CD14-positive monocyte (primary cell): ENCODE measurements at regions not wholly inside any gene's neighbourhood (a gene's known extent, or its start where the extent isn't known, plus 50 kb on each side); places are given as distances from the start of the nearest gene placed in this dataset.

ENCODE experiments used
- DNase-seq, 3 donors: peaks; one replicate each; pipeline ENCODE4 v3.0.0-alpha.2; 2011 to 2022
- H2AFZ ChIP-seq: 2 replicates; pipeline ENCODE4 v1.6.0; 2012; ENCODE audit warnings: mild to moderate bottlenecking, low read depth, low read length, inconsistent platforms; ENCODE audit not compliant: insufficient read depth, poor library complexity, severe bottlenecking
- H3K27ac ChIP-seq, 2 donors: 1 replicate in 1 of 2; 2 replicates in 1 of 2; pipeline ENCODE4 v1.5.1; 2012 to 2013; ENCODE audit warnings: low read length in 2 of 2, control low read depth in 1 of 2, inconsistent platforms in 1 of 2, low read depth in 1 of 2, mild to moderate bottlenecking in 1 of 2
- H3K27me3 ChIP-seq, 2 donors: one replicate each; pipeline versions ENCODE4 v1.6.0 to v1.6.1; 2011 to 2013; ENCODE audit warnings: low read length in 2 of 2; ENCODE audit not compliant: control insufficient read depth in 2 of 2, insufficient read depth in 2 of 2
- H3K36me3 ChIP-seq, 2 donors: replicated peaks in 1 of 2; 1 replicate in 1 of 2; 2 replicates in 1 of 2; pipeline versions ENCODE4 v1.5.1 to v1.6.1; 2012 to 2013; ENCODE audit warnings: low read length in 2 of 2, control low read depth in 1 of 2, inconsistent platforms in 1 of 2, mild to moderate bottlenecking in 1 of 2; ENCODE audit not compliant: insufficient read depth in 2 of 2, control insufficient read depth in 1 of 2
- H3K4me1 ChIP-seq, 2 donors: 1 replicate in 1 of 2; 2 replicates in 1 of 2; pipeline versions ENCODE4 v1.5.1 to v1.6.1; 2012 to 2013; ENCODE audit warnings: low read length in 2 of 2, control low read depth in 1 of 2, inconsistent platforms in 1 of 2, mild to moderate bottlenecking in 1 of 2, moderate library complexity in 1 of 2; ENCODE audit not compliant: insufficient read depth in 2 of 2, control insufficient read depth in 1 of 2
- H3K4me2 ChIP-seq: replicated peaks from 2 replicates; pipeline ENCODE3; 2012; ENCODE audit warnings: low read length, moderate library complexity, mild to moderate bottlenecking; ENCODE audit not compliant: poor library complexity, severe bottlenecking; ENCODE audit errors: extremely low read depth
- H3K4me3 ChIP-seq, 3 experiments: fragments of 200-600 bp in 1 of 3; sonication (generic) in 1 of 3; replicated peaks in 1 of 3; 1 replicate in 2 of 3; 2 replicates in 1 of 3; pipeline ENCODE4 v1.5.1; 2011 to 2013; ENCODE audit warnings: low read length in 3 of 3, mild to moderate bottlenecking in 3 of 3, control low read depth in 2 of 3, low read depth in 2 of 3, inconsistent platforms in 1 of 3, moderate library complexity in 1 of 3
- H3K79me2 ChIP-seq: 2 replicates; pipeline ENCODE4 v1.6.0; 2012; ENCODE audit warnings: mild to moderate bottlenecking, control low read depth, inconsistent platforms, low read length, moderate library complexity; ENCODE audit not compliant: insufficient read depth
- H3K9ac ChIP-seq: 2 replicates; pipeline ENCODE4 v1.6.0; 2017; ENCODE audit warnings: low read length, mild to moderate bottlenecking; ENCODE audit not compliant: insufficient read depth, poor library complexity, severe bottlenecking
- H3K9me3 ChIP-seq, 2 donors: replicated peaks in 1 of 2; 1 replicate in 1 of 2; 2 replicates in 1 of 2; pipeline versions ENCODE4 v1.5.1 to v1.6.1; 2012 to 2013; ENCODE audit warnings: low read length in 2 of 2, control low read depth in 1 of 2; ENCODE audit not compliant: control insufficient read depth in 1 of 2, insufficient read depth in 1 of 2
- H4K20me1 ChIP-seq: 2 replicates; pipeline ENCODE4 v1.6.0; 2012; ENCODE audit warnings: mild to moderate bottlenecking, low read length, control low read depth, moderate library complexity; ENCODE audit not compliant: insufficient read depth
- H3K27ac Mint-ChIP-seq, 7 donors: one replicate each; pipeline ENCODE4 v1.8.0; 2020; ENCODE audit warnings: mild to moderate bottlenecking in 7 of 7, mixed read lengths in 7 of 7, moderate library complexity in 6 of 7, inconsistent platforms in 2 of 7
- H3K27me3 Mint-ChIP-seq, 3 donors: one replicate each; pipeline ENCODE4 v1.8.0; 2021 to 2022; ENCODE audit warnings: low read depth in 3 of 3, mild to moderate bottlenecking in 3 of 3, mixed read lengths in 3 of 3, moderate library complexity in 3 of 3, inconsistent platforms in 1 of 3
- H3K36me3 Mint-ChIP-seq, 2 donors: one replicate each; pipeline ENCODE4 v1.8.0; 2020; ENCODE audit warnings: mixed read lengths in 2 of 2, inconsistent platforms in 1 of 2, mild to moderate bottlenecking in 1 of 2
- H3K4me1 Mint-ChIP-seq: one replicate; pipeline ENCODE4 v1.8.0; 2020; ENCODE audit warnings: mild to moderate bottlenecking, mixed read lengths
- H3K4me3 Mint-ChIP-seq, 2 donors: one replicate each; pipeline ENCODE4 v1.8.0; 2020; ENCODE audit warnings: mild to moderate bottlenecking in 2 of 2, mixed read lengths in 2 of 2, moderate library complexity in 1 of 2
- H3K9me3 Mint-ChIP-seq, 7 donors: one replicate each; pipeline ENCODE4 v1.8.0; 2020 to 2022; ENCODE audit warnings: mixed read lengths in 7 of 7, mild to moderate bottlenecking in 6 of 7, moderate library complexity in 6 of 7, inconsistent platforms in 2 of 7
- WGBS: methylation state at CpG from one replicate; pipeline ENCODE4 v1.1.5; 2013; ENCODE audit warnings: missing lambda C conversion rate; ENCODE audit not compliant: insufficient coverage; 5-methylcytosine and 5-hydroxymethylcytosine counted together
- intact Hi-C, 2 donors: fragments of 100-400 bp; cut with micrococcal nuclease; formaldehyde crosslinking; loops; one replicate each; pipeline versions ENCODE4 v1.15.0 to v1.15.1; 2023
- TF ChIP-seq, protein P1 (sequence below): fragments of 200-600 bp; IDR thresholded peaks from one replicate; pipeline ENCODE4 v1.8.0; 2022; ENCODE audit warnings: antibody characterized with exemption, mild to moderate bottlenecking

GRCh38 chr5:29016067-29016466 lies 1977.7 kb upstream of the CDH9 start:
- Histone ChIP-seq H2AFZ (no peak overlapping the region), H3K4me3 (no peak overlapping the region), H3K9me3 (no peaks in the 10 kb centered on the region), H3K27me3 (no peaks in the 10 kb centered on the region), H3K36me3 (no peaks in the 10 kb centered on the region), H3K9ac (no peak overlapping the region), H3K79me2 (no peaks in the 10 kb centered on the region), H4K20me1 (no peaks in the 10 kb centered on the region), H3K27ac (no peak overlapping the region), H3K4me2 (no peak overlapping the region), H3K4me1 (no peaks in the 10 kb centered on the region)
- intact Hi-C loops = no loop called here
- Mint-ChIP-seq H3K36me3 (no peaks in the 10 kb centered on the region), H3K4me1 (no peaks in the 10 kb centered on the region), H3K27me3 (no peaks in the 10 kb centered on the region), H3K4me3 (no peak overlapping the region), H3K9me3 (peaks cover 0 to 3% (median 0%) of the 10 kb centered on the region in 7 donors), H3K27ac (no peak overlapping the region)
- 89% methylated on average over 1 of the region's 4 CpGs for WGBS
- TF ChIP-seq, protein P1, sequence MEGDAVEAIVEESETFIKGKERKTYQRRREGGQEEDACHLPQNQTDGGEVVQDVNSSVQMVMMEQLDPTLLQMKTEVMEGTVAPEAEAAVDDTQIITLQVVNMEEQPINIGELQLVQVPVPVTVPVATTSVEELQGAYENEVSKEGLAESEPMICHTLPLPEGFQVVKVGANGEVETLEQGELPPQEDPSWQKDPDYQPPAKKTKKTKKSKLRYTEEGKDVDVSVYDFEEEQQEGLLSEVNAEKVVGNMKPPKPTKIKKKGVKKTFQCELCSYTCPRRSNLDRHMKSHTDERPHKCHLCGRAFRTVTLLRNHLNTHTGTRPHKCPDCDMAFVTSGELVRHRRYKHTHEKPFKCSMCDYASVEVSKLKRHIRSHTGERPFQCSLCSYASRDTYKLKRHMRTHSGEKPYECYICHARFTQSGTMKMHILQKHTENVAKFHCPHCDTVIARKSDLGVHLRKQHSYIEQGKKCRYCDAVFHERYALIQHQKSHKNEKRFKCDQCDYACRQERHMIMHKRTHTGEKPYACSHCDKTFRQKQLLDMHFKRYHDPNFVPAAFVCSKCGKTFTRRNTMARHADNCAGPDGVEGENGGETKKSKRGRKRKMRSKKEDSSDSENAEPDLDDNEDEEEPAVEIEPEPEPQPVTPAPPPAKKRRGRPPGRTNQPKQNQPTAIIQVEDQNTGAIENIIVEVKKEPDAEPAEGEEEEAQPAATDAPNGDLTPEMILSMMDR = no peak
- DNase-seq = no peak

DNA sequence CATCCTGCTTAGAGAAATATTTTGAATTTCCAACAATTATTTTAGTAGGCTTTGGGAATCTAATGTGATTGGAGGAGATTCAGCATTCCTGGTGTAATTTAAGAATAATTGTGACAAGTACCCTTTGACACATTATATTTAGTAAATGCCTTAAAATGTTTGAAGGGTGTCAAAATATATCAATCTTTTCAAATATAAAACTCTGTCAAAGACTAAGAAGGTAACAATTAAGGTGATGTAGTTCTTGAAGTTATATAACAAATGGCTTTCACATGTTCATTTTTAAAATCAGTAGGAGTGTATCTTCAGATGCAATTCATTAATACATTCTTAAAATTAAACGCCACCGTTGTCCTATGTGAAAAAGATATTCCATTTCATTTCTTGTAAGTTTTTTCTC lies 1977.1 kb upstream of the CDH9 start:
- H3K27me3 Mint-ChIP-seq = no peaks in the 10 kb centered on the region
- H3K9ac ChIP-seq = no peak overlapping the region
- TF ChIP-seq, protein P1 = no peak
- no peak overlapping the region for H3K27ac ChIP-seq
- no peaks in the 10 kb centered on the region for H3K4me1 Mint-ChIP-seq
- no CpG with 5 or more reads among the region's 2 CpGs for WGBS
- intact Hi-C loops = no loop called here
- no peaks in the 10 kb centered on the region for H4K20me1 ChIP-seq
- no peak overlapping the region for H3K4me2 ChIP-seq
- no peaks in the 10 kb centered on the region for H3K27me3 ChIP-seq
- H3K36me3 ChIP-seq = no peaks in the 10 kb centered on the region
- DNase-seq = no peak
- no peak overlapping the region for H3K27ac Mint-ChIP-seq
- no peak overlapping the region for H3K4me3 ChIP-seq
- H3K4me1 ChIP-seq = no peaks in the 10 kb centered on the region
- H3K9me3 ChIP-seq = no peaks in the 10 kb centered on the region
- no peak overlapping the region for H3K4me3 Mint-ChIP-seq
- no peaks in the 10 kb centered on the region for H3K79me2 ChIP-seq
- peaks cover 0 to 3% (median 0%) of the 10 kb centered on the region in 7 donors for H3K9me3 Mint-ChIP-seq
- H3K36me3 Mint-ChIP-seq = no peaks in the 10 kb centered on the region
- H2AFZ ChIP-seq = no peak overlapping the region
